Neural cell (in vitro differentiated cells): ENCODE measurements at regions not wholly inside any gene's neighbourhood (a gene's known extent, or its start where the extent isn't known, plus 50 kb on each side); places are given as distances from the start of the nearest gene placed in this dataset.

Experiments used
- H2AFZ ChIP-seq: fragments of 200-600, 300-800 bp; sonication (generic), shearing (Covaris generic); 2 replicates; pipeline ENCODE4 v1.6.0; 2014; ENCODE audit warnings: low read depth, mild to moderate bottlenecking, antibody characterized with exemption, low read length, moderate library complexity
- H3F3A ChIP-seq: fragments of 200-600 bp; shearing (Covaris generic); 2 replicates; pipeline ENCODE4 v1.6.1; 2016; ENCODE audit warnings: mild to moderate bottlenecking, moderate library complexity, mixed read lengths, antibody characterized with exemption, low read length; ENCODE audit not compliant: insufficient read depth, poor library complexity, severe bottlenecking
- H3K27ac ChIP-seq: fragments of 200-600, 300-800 bp; sonication (generic), shearing (Covaris generic); 2 replicates; pipeline ENCODE4 v1.5.1; 2014; ENCODE audit warnings: mild to moderate bottlenecking, low read length, moderate library complexity
- H3K27me3 ChIP-seq: fragments of 300-800, 200-600 bp; sonication (generic), shearing (Covaris generic); 2 replicates; pipeline ENCODE4 v1.6.0; 2014; ENCODE audit warnings: mild to moderate bottlenecking, low read depth, low read length, moderate library complexity; ENCODE audit not compliant: insufficient read depth
- H3K36me3 ChIP-seq: fragments of 300-800, 200-600 bp; sonication (generic), shearing (Covaris generic); 2 replicates; pipeline ENCODE4 v1.5.1; 2014; ENCODE audit warnings: mild to moderate bottlenecking, antibody characterized with exemption, low read length, moderate library complexity; ENCODE audit not compliant: insufficient read depth
- H3K4me2 ChIP-seq: fragments of 300-800, 200-600 bp; sonication (generic), shearing (Covaris generic); 2 replicates; pipeline ENCODE4 v1.6.0; 2014; ENCODE audit warnings: mild to moderate bottlenecking, low read length
- H3K4me3 ChIP-seq: fragments of 300-800, 200-600 bp; sonication (generic), shearing (Covaris generic); 2 replicates; pipeline ENCODE4 v1.5.1; 2014; ENCODE audit warnings: mild to moderate bottlenecking, low read length, moderate library complexity
- H3K79me2 ChIP-seq: fragments of 200-600 bp; shearing (Covaris generic); replicated peaks from 2 replicates; pipeline ENCODE4 v1.6.0; 2014; ENCODE audit warnings: mild to moderate bottlenecking, low read length, moderate library complexity; ENCODE audit not compliant: insufficient read depth
- H3K9ac ChIP-seq: fragments of 300-800, 200-600 bp; sonication (generic), shearing (Covaris generic); 2 replicates; pipeline ENCODE4 v1.6.1; 2016; ENCODE audit warnings: mild to moderate bottlenecking, low read length, mixed read lengths
- H3K9me2 ChIP-seq: fragments of 200-600 bp; shearing (Covaris generic); 2 replicates; pipeline ENCODE4 v1.6.1; 2016; ENCODE audit warnings: mild to moderate bottlenecking, low read length, mixed read lengths; ENCODE audit not compliant: insufficient read depth
- H3K9me3 ChIP-seq: fragments of 200-600, 300-800 bp; sonication (generic), shearing (Covaris generic); 2 replicates; pipeline ENCODE4 v1.6.1; 2016; ENCODE audit warnings: mild to moderate bottlenecking, mixed run types, low read length, moderate library complexity, mixed read lengths
- H4K20me1 ChIP-seq: fragments of 200-600 bp; shearing (Covaris generic); 2 replicates; pipeline ENCODE4 v1.6.1; 2016; ENCODE audit warnings: mild to moderate bottlenecking, mixed run types; ENCODE audit not compliant: insufficient read depth
- EP300 ChIP-seq: fragments of 450-650 bp; conservative IDR thresholded peaks from 2 replicates; pipeline ENCODE4 v1.6.1; 2014; ENCODE audit warnings: antibody characterized with exemption, mild to moderate bottlenecking, moderate library complexity; ENCODE audit not compliant: poor library complexity, severe bottlenecking
- EZH2 ChIP-seq: fragments of 200-600, 300-800 bp; shearing (Covaris generic), sonication (generic); IDR thresholded peaks from 2 replicates; pipeline ENCODE4 v1.6.1; 2014; ENCODE audit warnings: antibody characterized with exemption, low read length, borderline replicate concordance, mild to moderate bottlenecking; ENCODE audit not compliant: insufficient read depth, poor library complexity, severe bottlenecking
- MXI1 ChIP-seq: fragments of 450-650 bp; conservative IDR thresholded peaks from 2 replicates; pipeline ENCODE4 v1.6.1; 2014; ENCODE audit warnings: antibody characterized with exemption, mild to moderate bottlenecking; ENCODE audit not compliant: poor library complexity, severe bottlenecking
- POLR2AphosphoS5 ChIP-seq: IDR thresholded peaks from 2 replicates; pipeline ENCODE4 v1.6.1; 2012
- RAD21 ChIP-seq: fragments of 450-650 bp; conservative IDR thresholded peaks from 2 replicates; pipeline ENCODE4 v1.6.1; 2014; ENCODE audit warnings: antibody characterized with exemption, mild to moderate bottlenecking, moderate library complexity
- SMC3 ChIP-seq: fragments of 450-650 bp; conservative IDR thresholded peaks from 2 replicates; pipeline ENCODE4 v1.6.1; 2014; ENCODE audit warnings: antibody characterized with exemption, mild to moderate bottlenecking, moderate library complexity; ENCODE audit not compliant: poor library complexity
- TAF1 ChIP-seq: IDR thresholded peaks from 2 replicates; pipeline ENCODE4 v1.6.1; 2012; ENCODE audit warnings: low read depth
- TF ChIP-seq, protein P1 (sequence below): IDR thresholded peaks from 2 replicates; pipeline ENCODE4 v1.6.1; 2012; ENCODE audit warnings: borderline replicate concordance
- TF ChIP-seq, protein P2 (sequence below): fragments of 450-650 bp; IDR thresholded peaks from 2 replicates; pipeline ENCODE4 v1.5.1; 2014; ENCODE audit warnings: antibody characterized with exemption, mild to moderate bottlenecking, moderate library complexity; ENCODE audit not compliant: poor library complexity, severe bottlenecking

DNA sequence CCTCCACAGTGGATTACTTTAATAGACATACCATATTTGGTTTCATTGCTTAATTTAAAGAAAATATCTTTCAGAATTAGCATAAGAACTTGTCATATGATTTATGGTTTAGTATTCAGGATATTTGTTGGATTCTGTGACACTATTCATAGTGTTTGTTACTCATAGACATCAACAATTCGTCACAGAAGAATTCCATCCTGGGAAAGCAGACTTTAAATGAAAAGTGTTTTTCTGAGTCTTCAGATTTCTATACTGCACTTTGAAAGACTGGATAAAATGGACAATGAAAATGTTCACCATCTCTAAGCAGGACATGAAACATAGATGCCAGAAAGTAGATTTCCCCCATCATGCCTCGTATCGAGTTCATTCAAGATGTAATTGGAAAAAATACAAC lies 435.6 kb upstream of the ONECUT1 start:
- no peak overlapping the region for H3K4me3 ChIP-seq
- no peaks in the 10 kb centered on the region for H3K9me3 ChIP-seq
- no peaks in the 10 kb centered on the region for H3K9me2 ChIP-seq
- H3K27ac ChIP-seq, result no peak overlapping the region
- H3K9ac ChIP-seq, result no peak overlapping the region
- no peaks in the 10 kb centered on the region for H3F3A ChIP-seq
- no peaks in the 10 kb centered on the region for H3K79me2 ChIP-seq
- H3K27me3 ChIP-seq, result no peaks in the 10 kb centered on the region
- H4K20me1 ChIP-seq, result no peaks in the 10 kb centered on the region
- TF ChIP-seq SMC3, result no peak
- no peak overlapping the region for H2AFZ ChIP-seq
- no peak overlapping the region for H3K4me2 ChIP-seq
- no peaks in the 10 kb centered on the region for H3K36me3 ChIP-seq

DNA sequence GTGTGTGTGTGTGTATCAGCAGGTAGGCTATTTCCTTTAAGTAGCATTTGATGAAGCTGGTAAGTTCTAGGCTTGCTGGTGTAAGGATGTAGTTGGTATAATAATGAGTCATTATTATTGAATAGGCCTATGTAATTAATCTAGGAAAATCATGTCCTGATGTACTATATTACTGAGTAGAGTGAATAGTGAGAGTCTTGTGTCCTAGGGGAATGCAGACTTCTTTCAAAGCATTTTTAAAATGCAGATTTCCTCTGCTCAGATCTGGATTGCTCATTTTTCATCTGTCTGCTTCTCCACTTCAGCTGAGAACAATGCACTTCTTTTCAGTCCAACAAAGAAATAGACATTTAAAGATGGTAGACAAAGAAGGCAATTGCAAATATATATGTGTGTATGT lies 434.2 kb upstream of the ONECUT1 start:
- no peaks in the 10 kb centered on the region for H3K27me3 ChIP-seq
- H2AFZ ChIP-seq, result no peak overlapping the region
- H3K27ac ChIP-seq, result peak overlapping the region; percentile 29
- no peaks in the 10 kb centered on the region for H3K36me3 ChIP-seq
- H3F3A ChIP-seq, result no peaks in the 10 kb centered on the region
- H3K9me2 ChIP-seq, result no peaks in the 10 kb centered on the region
- H3K4me3 ChIP-seq, result no peak overlapping the region
- no peaks in the 10 kb centered on the region for H3K9me3 ChIP-seq
- TF ChIP-seq, protein P1, sequence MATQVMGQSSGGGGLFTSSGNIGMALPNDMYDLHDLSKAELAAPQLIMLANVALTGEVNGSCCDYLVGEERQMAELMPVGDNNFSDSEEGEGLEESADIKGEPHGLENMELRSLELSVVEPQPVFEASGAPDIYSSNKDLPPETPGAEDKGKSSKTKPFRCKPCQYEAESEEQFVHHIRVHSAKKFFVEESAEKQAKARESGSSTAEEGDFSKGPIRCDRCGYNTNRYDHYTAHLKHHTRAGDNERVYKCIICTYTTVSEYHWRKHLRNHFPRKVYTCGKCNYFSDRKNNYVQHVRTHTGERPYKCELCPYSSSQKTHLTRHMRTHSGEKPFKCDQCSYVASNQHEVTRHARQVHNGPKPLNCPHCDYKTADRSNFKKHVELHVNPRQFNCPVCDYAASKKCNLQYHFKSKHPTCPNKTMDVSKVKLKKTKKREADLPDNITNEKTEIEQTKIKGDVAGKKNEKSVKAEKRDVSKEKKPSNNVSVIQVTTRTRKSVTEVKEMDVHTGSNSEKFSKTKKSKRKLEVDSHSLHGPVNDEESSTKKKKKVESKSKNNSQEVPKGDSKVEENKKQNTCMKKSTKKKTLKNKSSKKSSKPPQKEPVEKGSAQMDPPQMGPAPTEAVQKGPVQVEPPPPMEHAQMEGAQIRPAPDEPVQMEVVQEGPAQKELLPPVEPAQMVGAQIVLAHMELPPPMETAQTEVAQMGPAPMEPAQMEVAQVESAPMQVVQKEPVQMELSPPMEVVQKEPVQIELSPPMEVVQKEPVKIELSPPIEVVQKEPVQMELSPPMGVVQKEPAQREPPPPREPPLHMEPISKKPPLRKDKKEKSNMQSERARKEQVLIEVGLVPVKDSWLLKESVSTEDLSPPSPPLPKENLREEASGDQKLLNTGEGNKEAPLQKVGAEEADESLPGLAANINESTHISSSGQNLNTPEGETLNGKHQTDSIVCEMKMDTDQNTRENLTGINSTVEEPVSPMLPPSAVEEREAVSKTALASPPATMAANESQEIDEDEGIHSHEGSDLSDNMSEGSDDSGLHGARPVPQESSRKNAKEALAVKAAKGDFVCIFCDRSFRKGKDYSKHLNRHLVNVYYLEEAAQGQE, result no peak
- TF ChIP-seq RAD21, result no peak
- TF ChIP-seq EP300, result no peak
- TF ChIP-seq, protein P2, sequence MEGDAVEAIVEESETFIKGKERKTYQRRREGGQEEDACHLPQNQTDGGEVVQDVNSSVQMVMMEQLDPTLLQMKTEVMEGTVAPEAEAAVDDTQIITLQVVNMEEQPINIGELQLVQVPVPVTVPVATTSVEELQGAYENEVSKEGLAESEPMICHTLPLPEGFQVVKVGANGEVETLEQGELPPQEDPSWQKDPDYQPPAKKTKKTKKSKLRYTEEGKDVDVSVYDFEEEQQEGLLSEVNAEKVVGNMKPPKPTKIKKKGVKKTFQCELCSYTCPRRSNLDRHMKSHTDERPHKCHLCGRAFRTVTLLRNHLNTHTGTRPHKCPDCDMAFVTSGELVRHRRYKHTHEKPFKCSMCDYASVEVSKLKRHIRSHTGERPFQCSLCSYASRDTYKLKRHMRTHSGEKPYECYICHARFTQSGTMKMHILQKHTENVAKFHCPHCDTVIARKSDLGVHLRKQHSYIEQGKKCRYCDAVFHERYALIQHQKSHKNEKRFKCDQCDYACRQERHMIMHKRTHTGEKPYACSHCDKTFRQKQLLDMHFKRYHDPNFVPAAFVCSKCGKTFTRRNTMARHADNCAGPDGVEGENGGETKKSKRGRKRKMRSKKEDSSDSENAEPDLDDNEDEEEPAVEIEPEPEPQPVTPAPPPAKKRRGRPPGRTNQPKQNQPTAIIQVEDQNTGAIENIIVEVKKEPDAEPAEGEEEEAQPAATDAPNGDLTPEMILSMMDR, result no peak
- TF ChIP-seq MXI1, result no peak
- peak overlapping the region; percentile 29 for H3K4me2 ChIP-seq
- no peaks in the 10 kb centered on the region for H4K20me1 ChIP-seq
- H3K9ac ChIP-seq, result no peak overlapping the region
- H3K79me2 ChIP-seq, result no peaks in the 10 kb centered on the region

DNA sequence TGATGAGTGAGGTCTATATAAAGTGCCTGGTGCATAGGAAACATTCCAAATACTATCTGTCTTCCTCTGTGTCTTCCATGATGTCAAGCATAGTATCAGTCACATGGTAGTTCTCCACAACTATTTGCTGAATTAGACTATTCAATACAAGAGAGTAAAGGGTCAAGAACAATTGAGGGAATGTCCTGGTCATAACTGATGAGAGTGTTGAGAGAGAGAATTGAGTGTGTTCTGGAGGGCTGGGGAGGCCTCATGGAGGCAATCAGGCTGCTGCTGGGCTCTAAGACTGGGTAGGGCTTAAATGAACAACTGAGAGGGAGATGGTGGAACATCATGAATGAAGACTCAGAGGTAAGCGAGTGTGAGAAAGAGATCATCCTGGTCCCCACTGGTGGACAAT lies 433.7 kb upstream of the ONECUT1 start:
- TF ChIP-seq SMC3 (no peak), RAD21 (no peak), MXI1 (no peak), EP300 (no peak), POLR2AphosphoS5 (no peak), TAF1 (no peak), EZH2 (no peak)
- TF ChIP-seq, protein P2, result no peak
- TF ChIP-seq, protein P1, result no peak
- no peaks in the 10 kb centered on the region for H3K9me2 ChIP-seq

More for the DNA sequence above, 433.7 kb upstream of the ONECUT1 start:
- no peaks in the 10 kb centered on the region for H3K27me3 ChIP-seq
- H3K9me3 ChIP-seq, result no peaks in the 10 kb centered on the region
- H3K4me2 ChIP-seq, result no peak overlapping the region
- H3K27ac ChIP-seq, result no peak overlapping the region
- no peaks in the 10 kb centered on the region for H3F3A ChIP-seq
- H3K36me3 ChIP-seq, result no peaks in the 10 kb centered on the region
- no peak overlapping the region for H3K9ac ChIP-seq
- H3K79me2 ChIP-seq, result no peaks in the 10 kb centered on the region
- no peak overlapping the region for H2AFZ ChIP-seq
- H3K4me3 ChIP-seq, result no peak overlapping the region
- no peaks in the 10 kb centered on the region for H4K20me1 ChIP-seq
